HG03175 (cell line): ENCODE measurements at regions not wholly inside any gene's neighbourhood (a gene's known extent, or its start where the extent isn't known, plus 50 kb on each side); places are given as distances from the start of the nearest gene placed in this dataset.

Experiments used
- ATAC-seq: cut with Tn5 transposase; IDR thresholded peaks from one replicate; pipeline ENCODE4 v1.9.1; 2021; ENCODE audit warnings: mild to moderate bottlenecking, moderate library complexity; ENCODE audit not compliant: unreplicated experiment

DNA sequence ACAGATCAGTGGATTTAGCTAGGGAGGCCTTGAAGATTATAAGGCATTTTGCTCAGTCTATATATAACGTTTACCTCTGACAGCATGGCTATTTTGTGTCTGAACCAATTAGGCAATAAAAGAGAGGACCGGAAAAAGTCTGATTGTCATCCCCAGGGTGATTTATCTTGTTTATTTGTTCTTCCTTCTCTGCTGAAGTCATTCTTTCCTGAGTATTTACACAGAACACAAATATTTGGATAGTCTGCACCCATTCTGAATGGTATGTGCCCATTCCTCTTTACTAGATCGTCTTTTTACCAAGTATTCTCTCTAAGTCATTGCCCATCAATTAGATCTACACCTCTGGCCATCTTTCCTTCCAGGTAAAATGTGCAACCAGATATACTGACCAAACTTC is 1602.9 kb downstream of the KCNT2 start:
- ATAC-seq: no peak

- no peak for ATAC-seq
Observed at GRCh38 chr1:194990483-194990882, 1617.8 kb downstream of the KCNT2 start.

- ATAC-seq: no peak
Observed at GRCh38 chr1:194975913-194976312, 1632.3 kb downstream of the KCNT2 start.

GRCh38 chr1:194968916-194969315 is 1639.3 kb downstream of the KCNT2 start:
- no peak for ATAC-seq

DNA sequence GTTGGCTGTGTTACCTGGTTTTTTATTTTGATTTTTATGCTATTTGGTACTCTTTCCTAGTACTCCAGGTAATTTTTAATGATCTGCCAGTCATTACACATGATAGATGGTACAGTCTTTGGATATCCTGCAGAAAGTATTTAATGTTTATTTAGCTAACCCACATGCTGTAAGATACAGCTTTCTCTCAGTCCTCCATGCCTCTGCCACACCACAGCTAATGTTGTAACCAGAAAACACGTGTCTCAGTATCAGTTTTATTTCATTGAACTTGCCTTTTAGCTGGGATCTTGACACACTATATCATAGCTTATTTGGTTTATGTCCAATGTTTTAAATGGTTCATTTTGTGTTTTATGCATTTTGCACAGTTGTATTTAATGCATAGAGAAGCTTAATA is 1648.4 kb downstream of the KCNT2 start:
- ATAC-seq: no peak

DNA sequence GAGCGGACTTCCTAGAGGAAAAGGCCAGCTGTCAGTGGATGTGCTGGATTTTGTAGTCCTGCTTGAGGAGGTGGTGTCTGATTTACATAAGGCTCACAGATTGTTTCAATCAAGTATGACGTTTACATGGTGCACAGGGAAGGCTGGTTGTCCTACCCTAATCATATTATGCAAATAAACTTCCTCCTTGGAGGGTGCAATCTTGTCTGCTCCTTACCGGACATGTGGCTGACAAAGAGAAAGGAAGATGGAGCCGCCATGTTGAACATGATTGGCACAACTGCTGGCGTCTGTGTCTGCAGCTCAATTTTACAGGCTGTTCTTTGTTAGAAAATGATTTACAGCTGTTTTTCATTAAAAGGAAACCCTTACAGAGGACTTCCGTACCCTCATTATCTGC is 1656.1 kb downstream of the KCNT2 start:
- ATAC-seq: no peak

GRCh38 chr1:194950584-194950983 is 1657.7 kb downstream of the KCNT2 start:
- no peak for ATAC-seq

- no peak for ATAC-seq
Observed at GRCh38 chr1:194940336-194941030, 1667.8 kb downstream of the KCNT2 start.

- ATAC-seq: no peak
Observed at GRCh38 chr1:194935864-194936263, 1672.4 kb downstream of the KCNT2 start.

- ATAC-seq: no peak
Observed at GRCh38 chr1:194931166-194931565, 1677.1 kb downstream of the KCNT2 start.

- no peak for ATAC-seq
Observed at GRCh38 chr1:194930132-194930531, 1678.1 kb downstream of the KCNT2 start.

DNA sequence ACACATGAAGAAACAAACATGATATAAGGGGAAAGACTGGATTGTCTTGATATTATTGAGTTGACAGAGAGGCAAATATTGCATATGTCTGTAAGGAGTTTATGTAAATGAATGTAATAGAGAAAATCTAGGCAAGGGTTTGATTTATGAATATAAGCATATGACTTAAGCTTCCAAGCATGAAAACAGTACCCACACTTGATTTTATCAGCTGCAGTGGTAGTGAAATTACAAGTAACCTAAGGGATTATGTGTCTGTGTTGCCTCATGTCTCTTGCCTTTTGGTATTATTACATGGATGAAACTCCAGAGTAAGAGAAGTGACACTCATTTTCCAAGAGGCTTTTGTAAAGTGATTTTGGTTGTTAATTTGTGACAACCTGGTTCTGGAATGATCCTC is 1678.9 kb downstream of the KCNT2 start:
- ATAC-seq: no peak

- no peak for ATAC-seq
Observed at GRCh38 chr1:194919146-194919545, 1689.1 kb downstream of the KCNT2 start.

- ATAC-seq: no peak
Observed at GRCh38 chr1:194917769-194918168, 1690.5 kb downstream of the KCNT2 start.

- no peak for ATAC-seq
Observed at GRCh38 chr1:194908643-194909042, 1699.6 kb downstream of the KCNT2 start.

- ATAC-seq: no peak
Observed at GRCh38 chr1:194903524-194903923, 1704.7 kb downstream of the KCNT2 start.

DNA sequence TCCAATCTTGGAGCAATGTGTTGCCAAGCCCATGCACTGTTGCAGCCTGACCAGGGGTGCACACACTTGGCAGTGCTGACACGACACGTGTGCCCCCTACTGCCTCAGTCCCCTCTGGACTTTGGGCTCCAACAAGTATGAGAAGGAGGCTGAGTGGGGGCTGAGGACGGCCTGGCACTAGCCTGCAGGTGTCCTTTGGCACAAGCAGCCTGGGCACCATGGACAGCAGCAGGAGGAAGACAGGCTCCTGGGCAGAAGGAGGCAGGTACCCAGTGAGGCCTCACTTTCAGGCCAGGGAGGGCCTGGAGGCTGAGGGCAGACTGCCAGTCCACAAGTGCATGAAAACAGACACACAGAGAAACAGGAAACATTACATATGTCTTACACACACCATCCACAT is 1702.9 kb upstream of the B3GALT2 start:
- ATAC-seq: no peak

- no peak for ATAC-seq
Observed at GRCh38 chr1:194870860-194871259, 1684.4 kb upstream of the B3GALT2 start.

- no peak for ATAC-seq
Observed at GRCh38 chr1:194866153-194866552, 1679.7 kb upstream of the B3GALT2 start.

DNA sequence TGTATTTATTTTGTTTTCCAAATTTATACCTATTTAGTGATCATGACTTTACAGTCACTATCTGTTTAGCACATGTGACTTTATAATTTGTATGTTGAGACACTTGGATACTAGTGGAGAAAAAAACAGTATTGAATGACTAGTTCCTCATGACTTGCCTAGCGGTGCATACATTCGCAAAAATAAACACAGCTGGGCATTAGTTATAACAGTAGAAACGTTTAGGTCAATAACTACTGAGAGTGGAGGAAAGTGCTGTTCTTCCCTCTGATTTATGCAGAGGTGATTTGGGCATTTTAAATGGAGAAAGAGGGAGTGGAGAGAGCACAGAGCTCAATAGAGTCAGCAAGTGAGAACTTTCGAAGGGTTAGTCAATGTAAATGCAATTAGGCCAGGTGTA is 1679.0 kb upstream of the B3GALT2 start:
- ATAC-seq: no peak

DNA sequence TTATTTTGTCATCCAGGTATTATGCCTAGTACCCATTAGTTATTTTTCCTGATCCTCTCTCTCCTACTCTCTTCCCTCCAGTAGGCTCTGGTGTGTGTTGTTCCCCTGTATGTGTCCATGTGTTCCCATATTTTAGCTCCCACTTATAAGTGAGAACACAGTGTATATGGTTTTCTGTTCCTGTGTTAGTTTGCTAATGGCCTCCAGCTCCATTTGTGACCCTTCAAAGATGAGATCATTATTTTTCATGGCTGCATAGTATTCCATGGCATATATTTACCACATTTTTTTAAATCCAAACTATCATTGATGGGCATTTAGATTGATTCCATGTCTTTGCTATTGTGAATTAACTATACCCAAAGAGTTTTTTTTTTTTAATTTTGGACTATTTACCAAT is 1675.7 kb upstream of the B3GALT2 start:
- no peak for ATAC-seq

- no peak for ATAC-seq
Observed at GRCh38 chr1:194860248-194861201, 1674.1 kb upstream of the B3GALT2 start.
